HCT116 (cell line): ENCODE measurements at regions not wholly inside any gene's neighbourhood (a gene's known extent, or its start where the extent isn't known, plus 50 kb on each side); places are given as distances from the start of the nearest gene placed in this dataset.

Experiments
- CBX3 ChIP-seq: IDR thresholded peaks from 2 replicates; pipeline ENCODE4 v1.6.1; 2012; ENCODE audit warnings: low read depth
- CEBPB ChIP-seq: IDR thresholded peaks from 2 replicates; pipeline ENCODE4 v1.6.1; 2012; ENCODE audit warnings: low read depth
- CTCF ChIP-seq, 3 experiments: fragments of 200-600 bp in 1 of 3; sonication (generic) in 1 of 3; IDR thresholded peaks in 2 of 3; conservative IDR thresholded peaks in 1 of 3; 2 replicates each; pipeline ENCODE4 v1.5.1; 2012 to 2017; ENCODE audit warnings: low read depth in 2 of 3, low read length in 2 of 3, antibody characterized with exemption in 1 of 3, borderline replicate concordance in 1 of 3, control low read depth in 1 of 3, mild to moderate bottlenecking in 1 of 3, mixed read lengths in 1 of 3, mixed run types in 1 of 3, moderate library complexity in 1 of 3; ENCODE audit not compliant: insufficient read depth in 1 of 3
- EZH2 ChIP-seq: fragments of 200-600 bp; sonication (generic); IDR thresholded peaks from 2 replicates; pipeline ENCODE4 v1.6.1; 2017; ENCODE audit warnings: antibody characterized with exemption, mixed run types
- EZH2phosphoT487 ChIP-seq: fragments of 200-600 bp; IDR thresholded peaks from 2 replicates; pipeline ENCODE4 v1.6.1; 2018; ENCODE audit warnings: antibody characterized with exemption, borderline replicate concordance
- POLR2A ChIP-seq: IDR thresholded peaks from 2 replicates; pipeline ENCODE4 v1.7.0; 2011; ENCODE audit warnings: borderline replicate concordance; ENCODE audit not compliant: insufficient read depth, insufficient read length; ENCODE audit errors: extremely low read depth
- POLR2AphosphoS5 ChIP-seq: IDR thresholded peaks from 2 replicates; pipeline ENCODE4 v1.6.1; 2011; ENCODE audit warnings: mild to moderate bottlenecking, low read depth, low read length, moderate library complexity
- SIN3A ChIP-seq: IDR thresholded peaks from 2 replicates; pipeline ENCODE4 v1.6.1; 2012; ENCODE audit warnings: low read depth
- SRF ChIP-seq: IDR thresholded peaks from 2 replicates; pipeline ENCODE4 v1.6.1; 2012; ENCODE audit warnings: low read depth
- TCF7L2 ChIP-seq: IDR thresholded peaks from 2 replicates; pipeline ENCODE4 v1.7.0; 2011; ENCODE audit warnings: borderline replicate concordance, inconsistent platforms; ENCODE audit not compliant: insufficient read depth, insufficient read length; ENCODE audit errors: extremely low read depth
- YY1 ChIP-seq: IDR thresholded peaks from 2 replicates; pipeline ENCODE4 v1.6.1; 2011; ENCODE audit warnings: low read length, low read depth, moderate library complexity, mild to moderate bottlenecking; ENCODE audit not compliant: insufficient replicate concordance; ENCODE audit errors: extremely low read depth
- ZBTB33 ChIP-seq: IDR thresholded peaks from 2 replicates; pipeline ENCODE4 v1.6.1; 2011; ENCODE audit warnings: mild to moderate bottlenecking, low read length, moderate library complexity; ENCODE audit not compliant: insufficient replicate concordance; ENCODE audit errors: extremely low read depth

- TF ChIP-seq CTCF (IDR thresholded peaks at IDR 0.05 in 2 of 3, conservative IDR thresholded peaks at IDR 0.05 in 1 of 3; ENCODE audit: borderline replicate concordance in 1 of 3, insufficient read depth in 1 of 3, low read depth in 2 of 3, low read length in 2 of 3) (no peak), YY1 (no peak), SIN3A (no peak), EZH2 (no peak), POLR2A (no peak), CEBPB (no peak), CBX3 (no peak), ZBTB33 (no peak), POLR2AphosphoS5 (no peak), TCF7L2 (no peak), SRF (no peak), EZH2phosphoT487 (no peak)
These were observed 103.0 kb upstream of the TSPAN2 start for GRCh38 chr1:115192200-115192767.
